ENCODE measurements at regions not wholly inside any gene's neighbourhood (a gene's known extent, or its start where the extent isn't known, plus 50 kb on each side); places are given as distances from the start of the nearest gene placed in this dataset.

GRCh38 chr3:188954590-188955208 is 217.1 kb upstream of the TPRG1 start:
- Mint-ChIP-seq H3K9me3 (no peaks in the 10 kb centered on the region), H3K27me3 (ENCODE audit: low read depth) (no peaks in the 10 kb centered on the region), H3K4me3 (no peak overlapping the region), H3K27ac (no peak overlapping the region), H3K4me1 (peaks cover 11% of the 10 kb centered on the region), H3K36me3 (no peaks in the 10 kb centered on the region)
- POLR2A ChIA-PET, result interaction anchor here (0.8 to 2.2 kb wide), 4 partner anchors 1209 to 1216 kb away, joined by 3 to 12 read pairs (median 6); partner anchors contain the start of gene BCL6
- TF ChIP-seq CTCF (IDR thresholded peaks at IDR 0.05), result peak; percentile 95
- no peak for TF ChIP-seq SP1 (CRISPR knock-in tag; conservative IDR thresholded peaks at IDR 0.05)
- CTCF ChIA-PET, result interaction anchor here (0.6 to 4.1 kb wide), 35 partner anchors 16 to 1275 kb away, joined by 3 to 132 read pairs (median 4); partner anchors contain the start of gene BCL6
- peak; percentile 93 for ATAC-seq
- DNase-seq (ENCODE audit: low spot score), result peak; percentile 83

- DNase-seq (ENCODE audit: low spot score), result no peak
- no peak overlapping the region for H3K4me3 Mint-ChIP-seq
- H3K4me1 Mint-ChIP-seq, result peaks cover 11% of the 10 kb centered on the region
- H3K36me3 Mint-ChIP-seq, result no peaks in the 10 kb centered on the region
- POLR2A ChIA-PET, result interaction anchor here (2.2 kb wide), 1 partner anchor 1215 kb away, joined by 12 read pairs; no protein-coding TSS in a partner anchor
- no peak overlapping the region for H3K27ac Mint-ChIP-seq
- CTCF ChIA-PET, result interaction anchor here (0.8 to 4.1 kb wide), 7 partner anchors 8 to 1217 kb away, joined by 3 to 132 read pairs (median 6); partner anchors contain the start of gene BCL6
- TF ChIP-seq ESRRA (CRISPR knock-in tag; IDR thresholded peaks at IDR 0.05; ENCODE audit: borderline replicate concordance), result no peak
- TF ChIP-seq ZNF138 (CRISPR knock-in tag; conservative IDR thresholded peaks at IDR 0.05), result no peak
- TF ChIP-seq JUN (CRISPR knock-in tag; IDR thresholded peaks at IDR 0.05), result no peak
- TF ChIP-seq, protein P1, sequence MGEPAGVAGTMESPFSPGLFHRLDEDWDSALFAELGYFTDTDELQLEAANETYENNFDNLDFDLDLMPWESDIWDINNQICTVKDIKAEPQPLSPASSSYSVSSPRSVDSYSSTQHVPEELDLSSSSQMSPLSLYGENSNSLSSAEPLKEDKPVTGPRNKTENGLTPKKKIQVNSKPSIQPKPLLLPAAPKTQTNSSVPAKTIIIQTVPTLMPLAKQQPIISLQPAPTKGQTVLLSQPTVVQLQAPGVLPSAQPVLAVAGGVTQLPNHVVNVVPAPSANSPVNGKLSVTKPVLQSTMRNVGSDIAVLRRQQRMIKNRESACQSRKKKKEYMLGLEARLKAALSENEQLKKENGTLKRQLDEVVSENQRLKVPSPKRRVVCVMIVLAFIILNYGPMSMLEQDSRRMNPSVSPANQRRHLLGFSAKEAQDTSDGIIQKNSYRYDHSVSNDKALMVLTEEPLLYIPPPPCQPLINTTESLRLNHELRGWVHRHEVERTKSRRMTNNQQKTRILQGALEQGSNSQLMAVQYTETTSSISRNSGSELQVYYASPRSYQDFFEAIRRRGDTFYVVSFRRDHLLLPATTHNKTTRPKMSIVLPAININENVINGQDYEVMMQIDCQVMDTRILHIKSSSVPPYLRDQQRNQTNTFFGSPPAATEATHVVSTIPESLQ (CRISPR knock-in tag; IDR thresholded peaks at IDR 0.05), result no peak
- TF ChIP-seq SOX15 (CRISPR knock-in tag; IDR thresholded peaks at IDR 0.05), result no peak
- no peaks in the 10 kb centered on the region for H3K9me3 Mint-ChIP-seq
- H3K27me3 Mint-ChIP-seq (ENCODE audit: low read depth), result no peaks in the 10 kb centered on the region
- ATAC-seq, result no peak
These were observed 215.9 kb upstream of the TPRG1 start for GRCh38 chr3:188955919-188956318.

- Mint-ChIP-seq H3K4me1 (peaks cover 11% of the 10 kb centered on the region), H3K27ac (no peak overlapping the region), H3K9me3 (no peaks in the 10 kb centered on the region), H3K4me3 (no peak overlapping the region), H3K36me3 (no peaks in the 10 kb centered on the region), H3K27me3 (ENCODE audit: low read depth) (no peaks in the 10 kb centered on the region)
- DNase-seq (ENCODE audit: low spot score), result no peak
- TF ChIP-seq NFYB (CRISPR knock-in tag; conservative IDR thresholded peaks at IDR 0.05; ENCODE audit: low read depth) (no peak), JAZF1 (CRISPR knock-in tag; IDR thresholded peaks at IDR 0.05) (no peak), TEAD1 (CRISPR knock-in tag; IDR thresholded peaks at IDR 0.05) (no peak), CTCF (IDR thresholded peaks at IDR 0.05) (peak; percentile 23; the same call in 1 of the 2 replicates)
- TF ChIP-seq, protein P2, sequence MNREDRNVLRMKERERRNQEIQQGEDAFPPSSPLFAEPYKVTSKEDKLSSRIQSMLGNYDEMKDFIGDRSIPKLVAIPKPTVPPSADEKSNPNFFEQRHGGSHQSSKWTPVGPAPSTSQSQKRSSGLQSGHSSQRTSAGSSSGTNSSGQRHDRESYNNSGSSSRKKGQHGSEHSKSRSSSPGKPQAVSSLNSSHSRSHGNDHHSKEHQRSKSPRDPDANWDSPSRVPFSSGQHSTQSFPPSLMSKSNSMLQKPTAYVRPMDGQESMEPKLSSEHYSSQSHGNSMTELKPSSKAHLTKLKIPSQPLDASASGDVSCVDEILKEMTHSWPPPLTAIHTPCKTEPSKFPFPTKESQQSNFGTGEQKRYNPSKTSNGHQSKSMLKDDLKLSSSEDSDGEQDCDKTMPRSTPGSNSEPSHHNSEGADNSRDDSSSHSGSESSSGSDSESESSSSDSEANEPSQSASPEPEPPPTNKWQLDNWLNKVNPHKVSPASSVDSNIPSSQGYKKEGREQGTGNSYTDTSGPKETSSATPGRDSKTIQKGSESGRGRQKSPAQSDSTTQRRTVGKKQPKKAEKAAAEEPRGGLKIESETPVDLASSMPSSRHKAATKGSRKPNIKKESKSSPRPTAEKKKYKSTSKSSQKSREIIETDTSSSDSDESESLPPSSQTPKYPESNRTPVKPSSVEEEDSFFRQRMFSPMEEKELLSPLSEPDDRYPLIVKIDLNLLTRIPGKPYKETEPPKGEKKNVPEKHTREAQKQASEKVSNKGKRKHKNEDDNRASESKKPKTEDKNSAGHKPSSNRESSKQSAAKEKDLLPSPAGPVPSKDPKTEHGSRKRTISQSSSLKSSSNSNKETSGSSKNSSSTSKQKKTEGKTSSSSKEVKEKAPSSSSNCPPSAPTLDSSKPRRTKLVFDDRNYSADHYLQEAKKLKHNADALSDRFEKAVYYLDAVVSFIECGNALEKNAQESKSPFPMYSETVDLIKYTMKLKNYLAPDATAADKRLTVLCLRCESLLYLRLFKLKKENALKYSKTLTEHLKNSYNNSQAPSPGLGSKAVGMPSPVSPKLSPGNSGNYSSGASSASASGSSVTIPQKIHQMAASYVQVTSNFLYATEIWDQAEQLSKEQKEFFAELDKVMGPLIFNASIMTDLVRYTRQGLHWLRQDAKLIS (CRISPR knock-in tag; IDR thresholded peaks at IDR 0.05; ENCODE audit: borderline replicate concordance), result no peak
- peak; percentile 58 for ATAC-seq
- CTCF ChIA-PET, result interaction anchor here (1.1 to 1.7 kb wide), 4 partner anchors 9 to 1217 kb away, joined by 3 to 6 read pairs (median 4); no protein-coding TSS in a partner anchor
- POLR2A ChIA-PET, result no interaction called here
These were observed 214.8 kb upstream of the TPRG1 start for GRCh38 chr3:188956839-188957489.

Data from WTC11 (cell line).